GM23338 (cell line): ENCODE measurements at regions not wholly inside any gene's neighbourhood (a gene's known extent, or its start where the extent isn't known, plus 50 kb on each side); places are given as distances from the start of the nearest gene placed in this dataset.

ENCODE experiments used
- EZH2 ChIP-seq: fragments of 200-600 bp; sonication (generic); IDR thresholded peaks from one replicate; pipeline ENCODE4 v1.8.0; 2017; ENCODE audit warnings: antibody characterized with exemption, mild to moderate bottlenecking, low read depth; ENCODE audit not compliant: unreplicated experiment
- EZH2phosphoT487 ChIP-seq: fragments of 200-600 bp; sonication (generic); IDR thresholded peaks from one replicate; pipeline ENCODE4 v1.8.1; 2018; ENCODE audit warnings: antibody characterized with exemption; ENCODE audit not compliant: unreplicated experiment
- NANOG ChIP-seq: IDR thresholded peaks from 2 replicates; pipeline ENCODE4 v1.6.1; 2016; ENCODE audit warnings: antibody characterized with exemption, borderline replicate concordance
- POLR2AphosphoS5 ChIP-seq: IDR thresholded peaks from 2 replicates; pipeline ENCODE4 v1.6.1; 2016; ENCODE audit warnings: antibody characterized with exemption, low read depth
- STAT1 ChIP-seq: IDR thresholded peaks from one replicate; pipeline ENCODE4 v1.6.1; 2016; ENCODE audit warnings: antibody characterized with exemption; ENCODE audit not compliant: unreplicated experiment
- ZNF114 ChIP-seq: fragments of 250-450 bp; sonication (Bioruptor Pico); IDR thresholded peaks from 2 replicates; pipeline ENCODE4 v1.5.0; 2020; ENCODE audit warnings: mild to moderate bottlenecking, moderate library complexity
- TF ChIP-seq, protein P1 (sequence below): fragments of 250-450 bp; sonication (Bioruptor Pico); IDR thresholded peaks from 2 replicates; pipeline ENCODE4 v1.5.0; 2020; ENCODE audit warnings: mild to moderate bottlenecking, moderate library complexity
- TF ChIP-seq, protein P2 (sequence below): IDR thresholded peaks from one replicate; pipeline ENCODE4 v1.6.1; 2018; ENCODE audit warnings: antibody characterized with exemption; ENCODE audit not compliant: unreplicated experiment
- TF ChIP-seq, protein P3 (sequence below): IDR thresholded peaks from 2 replicates; pipeline ENCODE4 v1.6.1; 2016; ENCODE audit warnings: antibody characterized with exemption

DNA sequence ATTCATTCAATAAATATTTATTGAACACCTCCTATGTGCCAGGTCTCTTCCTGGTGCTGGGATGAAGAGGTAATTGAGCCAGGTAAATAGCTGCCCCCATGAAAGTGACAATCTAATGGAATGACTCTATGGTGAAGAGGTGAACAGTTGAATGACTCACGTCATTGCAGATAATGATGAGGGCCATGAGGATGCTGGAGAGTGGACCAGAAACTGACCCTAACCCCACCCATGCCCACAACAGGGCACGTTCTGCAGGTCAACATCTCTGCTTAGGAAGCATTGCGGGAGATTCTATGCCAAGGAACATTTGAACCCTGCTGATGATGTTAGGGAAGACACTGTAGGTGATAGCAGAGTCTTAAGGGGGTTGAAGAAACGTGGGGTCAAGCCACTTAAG, 788.9 kb upstream of the TBX3 start (continued):
- TF ChIP-seq, protein P1, sequence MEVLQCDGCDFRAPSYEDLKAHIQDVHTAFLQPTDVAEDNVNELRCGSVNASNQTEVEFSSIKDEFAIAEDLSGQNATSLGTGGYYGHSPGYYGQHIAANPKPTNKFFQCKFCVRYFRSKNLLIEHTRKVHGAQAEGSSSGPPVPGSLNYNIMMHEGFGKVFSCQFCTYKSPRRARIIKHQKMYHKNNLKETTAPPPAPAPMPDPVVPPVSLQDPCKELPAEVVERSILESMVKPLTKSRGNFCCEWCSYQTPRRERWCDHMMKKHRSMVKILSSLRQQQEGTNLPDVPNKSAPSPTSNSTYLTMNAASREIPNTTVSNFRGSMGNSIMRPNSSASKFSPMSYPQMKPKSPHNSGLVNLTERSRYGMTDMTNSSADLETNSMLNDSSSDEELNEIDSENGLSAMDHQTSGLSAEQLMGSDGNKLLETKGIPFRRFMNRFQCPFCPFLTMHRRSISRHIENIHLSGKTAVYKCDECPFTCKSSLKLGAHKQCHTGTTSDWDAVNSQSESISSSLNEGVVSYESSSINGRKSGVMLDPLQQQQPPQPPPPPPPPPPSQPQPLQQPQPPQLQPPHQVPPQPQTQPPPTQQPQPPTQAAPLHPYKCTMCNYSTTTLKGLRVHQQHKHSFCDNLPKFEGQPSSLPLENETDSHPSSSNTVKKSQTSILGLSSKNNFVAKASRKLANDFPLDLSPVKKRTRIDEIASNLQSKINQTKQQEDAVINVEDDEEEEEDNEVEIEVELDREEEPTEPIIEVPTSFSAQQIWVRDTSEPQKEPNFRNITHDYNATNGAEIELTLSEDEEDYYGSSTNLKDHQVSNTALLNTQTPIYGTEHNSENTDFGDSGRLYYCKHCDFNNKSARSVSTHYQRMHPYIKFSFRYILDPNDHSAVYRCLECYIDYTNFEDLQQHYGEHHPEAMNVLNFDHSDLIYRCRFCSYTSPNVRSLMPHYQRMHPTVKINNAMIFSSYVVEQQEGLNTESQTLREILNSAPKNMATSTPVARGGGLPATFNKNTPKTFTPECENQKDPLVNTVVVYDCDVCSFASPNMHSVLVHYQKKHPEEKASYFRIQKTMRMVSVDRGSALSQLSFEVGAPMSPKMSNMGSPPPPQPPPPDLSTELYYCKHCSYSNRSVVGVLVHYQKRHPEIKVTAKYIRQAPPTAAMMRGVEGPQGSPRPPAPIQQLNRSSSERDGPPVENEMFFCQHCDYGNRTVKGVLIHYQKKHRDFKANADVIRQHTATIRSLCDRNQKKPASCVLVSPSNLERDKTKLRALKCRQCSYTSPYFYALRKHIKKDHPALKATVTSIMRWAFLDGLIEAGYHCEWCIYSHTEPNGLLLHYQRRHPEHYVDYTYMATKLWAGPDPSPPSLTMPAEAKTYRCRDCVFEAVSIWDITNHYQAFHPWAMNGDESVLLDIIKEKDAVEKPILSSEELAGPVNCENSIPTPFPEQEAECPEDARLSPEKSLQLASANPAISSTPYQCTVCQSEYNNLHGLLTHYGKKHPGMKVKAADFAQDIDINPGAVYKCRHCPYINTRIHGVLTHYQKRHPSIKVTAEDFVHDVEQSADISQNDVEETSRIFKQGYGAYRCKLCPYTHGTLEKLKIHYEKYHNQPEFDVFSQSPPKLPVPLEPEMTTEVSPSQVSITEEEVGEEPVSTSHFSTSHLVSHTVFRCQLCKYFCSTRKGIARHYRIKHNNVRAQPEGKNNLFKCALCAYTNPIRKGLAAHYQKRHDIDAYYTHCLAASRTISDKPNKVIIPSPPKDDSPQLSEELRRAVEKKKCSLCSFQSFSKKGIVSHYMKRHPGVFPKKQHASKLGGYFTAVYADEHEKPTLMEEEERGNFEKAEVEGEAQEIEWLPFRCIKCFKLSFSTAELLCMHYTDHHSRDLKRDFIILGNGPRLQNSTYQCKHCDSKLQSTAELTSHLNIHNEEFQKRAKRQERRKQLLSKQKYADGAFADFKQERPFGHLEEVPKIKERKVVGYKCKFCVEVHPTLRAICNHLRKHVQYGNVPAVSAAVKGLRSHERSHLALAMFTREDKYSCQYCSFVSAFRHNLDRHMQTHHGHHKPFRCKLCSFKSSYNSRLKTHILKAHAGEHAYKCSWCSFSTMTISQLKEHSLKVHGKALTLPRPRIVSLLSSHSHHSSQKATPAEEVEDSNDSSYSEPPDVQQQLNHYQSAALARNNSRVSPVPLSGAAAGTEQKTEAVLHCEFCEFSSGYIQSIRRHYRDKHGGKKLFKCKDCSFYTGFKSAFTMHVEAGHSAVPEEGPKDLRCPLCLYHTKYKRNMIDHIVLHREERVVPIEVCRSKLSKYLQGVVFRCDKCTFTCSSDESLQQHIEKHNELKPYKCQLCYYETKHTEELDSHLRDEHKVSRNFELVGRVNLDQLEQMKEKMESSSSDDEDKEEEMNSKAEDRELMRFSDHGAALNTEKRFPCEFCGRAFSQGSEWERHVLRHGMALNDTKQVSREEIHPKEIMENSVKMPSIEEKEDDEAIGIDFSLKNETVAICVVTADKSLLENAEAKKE (CRISPR knock-in tag) = no peak
- TF ChIP-seq, protein P2, sequence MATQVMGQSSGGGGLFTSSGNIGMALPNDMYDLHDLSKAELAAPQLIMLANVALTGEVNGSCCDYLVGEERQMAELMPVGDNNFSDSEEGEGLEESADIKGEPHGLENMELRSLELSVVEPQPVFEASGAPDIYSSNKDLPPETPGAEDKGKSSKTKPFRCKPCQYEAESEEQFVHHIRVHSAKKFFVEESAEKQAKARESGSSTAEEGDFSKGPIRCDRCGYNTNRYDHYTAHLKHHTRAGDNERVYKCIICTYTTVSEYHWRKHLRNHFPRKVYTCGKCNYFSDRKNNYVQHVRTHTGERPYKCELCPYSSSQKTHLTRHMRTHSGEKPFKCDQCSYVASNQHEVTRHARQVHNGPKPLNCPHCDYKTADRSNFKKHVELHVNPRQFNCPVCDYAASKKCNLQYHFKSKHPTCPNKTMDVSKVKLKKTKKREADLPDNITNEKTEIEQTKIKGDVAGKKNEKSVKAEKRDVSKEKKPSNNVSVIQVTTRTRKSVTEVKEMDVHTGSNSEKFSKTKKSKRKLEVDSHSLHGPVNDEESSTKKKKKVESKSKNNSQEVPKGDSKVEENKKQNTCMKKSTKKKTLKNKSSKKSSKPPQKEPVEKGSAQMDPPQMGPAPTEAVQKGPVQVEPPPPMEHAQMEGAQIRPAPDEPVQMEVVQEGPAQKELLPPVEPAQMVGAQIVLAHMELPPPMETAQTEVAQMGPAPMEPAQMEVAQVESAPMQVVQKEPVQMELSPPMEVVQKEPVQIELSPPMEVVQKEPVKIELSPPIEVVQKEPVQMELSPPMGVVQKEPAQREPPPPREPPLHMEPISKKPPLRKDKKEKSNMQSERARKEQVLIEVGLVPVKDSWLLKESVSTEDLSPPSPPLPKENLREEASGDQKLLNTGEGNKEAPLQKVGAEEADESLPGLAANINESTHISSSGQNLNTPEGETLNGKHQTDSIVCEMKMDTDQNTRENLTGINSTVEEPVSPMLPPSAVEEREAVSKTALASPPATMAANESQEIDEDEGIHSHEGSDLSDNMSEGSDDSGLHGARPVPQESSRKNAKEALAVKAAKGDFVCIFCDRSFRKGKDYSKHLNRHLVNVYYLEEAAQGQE = no peak
- TF ChIP-seq EZH2 (no peak), EZH2phosphoT487 (no peak), NANOG (no peak), POLR2AphosphoS5 (no peak), ZNF114 (no peak), STAT1 (no peak)
- TF ChIP-seq, protein P3, sequence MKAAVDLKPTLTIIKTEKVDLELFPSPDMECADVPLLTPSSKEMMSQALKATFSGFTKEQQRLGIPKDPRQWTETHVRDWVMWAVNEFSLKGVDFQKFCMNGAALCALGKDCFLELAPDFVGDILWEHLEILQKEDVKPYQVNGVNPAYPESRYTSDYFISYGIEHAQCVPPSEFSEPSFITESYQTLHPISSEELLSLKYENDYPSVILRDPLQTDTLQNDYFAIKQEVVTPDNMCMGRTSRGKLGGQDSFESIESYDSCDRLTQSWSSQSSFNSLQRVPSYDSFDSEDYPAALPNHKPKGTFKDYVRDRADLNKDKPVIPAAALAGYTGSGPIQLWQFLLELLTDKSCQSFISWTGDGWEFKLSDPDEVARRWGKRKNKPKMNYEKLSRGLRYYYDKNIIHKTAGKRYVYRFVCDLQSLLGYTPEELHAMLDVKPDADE = no peak
